T-helper 1 cell treated with Interleukin-12 subunit alpha and Interleukin-12 subunit beta and Interleukin-4 antibody, amounts not matched to agents 30 μg/mL and 1 μg/mL, for 36 hours (primary cell): ENCODE measurements at regions not wholly inside any gene's neighbourhood (a gene's known extent, or its start where the extent isn't known, plus 50 kb on each side); places are given as distances from the start of the nearest gene placed in this dataset.
"Not testable (repeated sequence)": the region's sequence is repeated elsewhere in the genome, so short reads cannot be mapped to it uniquely, and the experiment has no call there.

Experiments
- H3K27ac Mint-ChIP-seq: one replicate; pipeline ENCODE4 v1.8.0; 2021; ENCODE audit warnings: mild to moderate bottlenecking, mixed read lengths
- H3K27me3 Mint-ChIP-seq: one replicate; pipeline ENCODE4 v1.8.0; 2021; ENCODE audit warnings: low read depth, mixed read lengths
- H3K36me3 Mint-ChIP-seq: one replicate; pipeline ENCODE4 v1.8.0; 2021; ENCODE audit warnings: low read depth, mixed read lengths
- H3K4me1 Mint-ChIP-seq: one replicate; pipeline ENCODE4 v1.8.0; 2021; ENCODE audit warnings: low read depth, mixed read lengths
- H3K4me3 Mint-ChIP-seq: one replicate; pipeline ENCODE4 v1.8.0; 2021; ENCODE audit warnings: mild to moderate bottlenecking, moderate library complexity, mixed read lengths
- H3K9me3 Mint-ChIP-seq: one replicate; pipeline ENCODE4 v1.8.0; 2021; ENCODE audit warnings: mixed read lengths

DNA sequence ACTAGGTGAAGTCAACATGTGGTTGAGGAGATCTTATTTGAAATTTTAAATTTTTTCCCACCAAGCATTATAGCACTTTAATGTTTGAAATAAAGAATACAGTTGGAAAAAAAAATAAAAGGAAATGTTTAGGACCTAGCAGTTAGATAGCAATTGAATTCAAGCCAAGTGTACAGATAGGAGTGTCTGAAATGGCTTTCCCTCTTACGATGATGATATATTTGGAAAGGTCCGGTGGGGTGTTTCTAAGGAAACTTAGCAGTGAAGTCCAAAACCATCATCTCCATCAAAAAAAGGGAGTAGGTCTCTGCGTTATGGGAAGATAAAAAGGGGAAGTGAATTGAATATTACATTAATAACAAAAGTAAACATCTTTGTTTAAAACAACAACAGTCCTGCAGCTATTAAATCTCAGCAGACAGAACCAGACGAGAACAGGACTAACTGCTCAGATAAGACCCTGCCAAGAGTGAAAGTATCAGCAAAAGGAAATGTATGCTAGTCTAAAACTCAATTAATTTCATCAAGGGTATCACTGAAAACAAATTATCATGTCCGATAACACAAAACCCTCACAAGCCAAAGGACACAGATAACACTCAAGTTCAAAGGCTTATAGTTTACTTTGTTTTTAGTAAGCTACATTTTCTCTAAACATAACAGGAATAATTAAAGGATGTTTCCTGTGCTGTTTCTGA, 242.0 kb downstream of the BMP4 start:
- no peaks in the 10 kb centered on the region for H3K4me1 Mint-ChIP-seq
- H3K4me3 Mint-ChIP-seq = no peak overlapping the region
- no peak overlapping the region for H3K27ac Mint-ChIP-seq
- H3K36me3 Mint-ChIP-seq = no peaks in the 10 kb centered on the region
- H3K27me3 Mint-ChIP-seq = no peaks in the 10 kb centered on the region
- H3K9me3 Mint-ChIP-seq = no peaks in the 10 kb centered on the region

DNA sequence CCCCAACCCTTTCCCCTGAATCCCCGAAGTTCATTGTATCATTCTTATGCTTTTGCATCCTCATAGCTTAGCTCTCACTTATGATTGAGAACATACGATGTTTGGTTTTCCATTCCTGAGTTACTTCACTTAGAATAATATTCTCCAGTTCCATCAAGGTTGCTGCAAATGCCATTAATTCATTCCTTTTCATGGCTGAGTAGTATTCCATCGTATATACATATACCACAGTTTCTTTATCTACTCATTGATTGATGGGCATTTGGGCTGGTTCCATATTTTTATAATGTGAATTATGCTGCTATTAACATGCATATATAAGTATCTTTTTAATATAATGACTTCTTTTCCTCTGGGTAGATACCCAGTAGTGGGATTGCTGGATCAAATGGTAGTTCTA, 243.7 kb downstream of the BMP4 start:
- not testable (repeated sequence) for H3K27me3 Mint-ChIP-seq, H3K36me3 Mint-ChIP-seq, H3K27ac Mint-ChIP-seq, H3K4me3 Mint-ChIP-seq, H3K9me3 Mint-ChIP-seq, H3K4me1 Mint-ChIP-seq

DNA sequence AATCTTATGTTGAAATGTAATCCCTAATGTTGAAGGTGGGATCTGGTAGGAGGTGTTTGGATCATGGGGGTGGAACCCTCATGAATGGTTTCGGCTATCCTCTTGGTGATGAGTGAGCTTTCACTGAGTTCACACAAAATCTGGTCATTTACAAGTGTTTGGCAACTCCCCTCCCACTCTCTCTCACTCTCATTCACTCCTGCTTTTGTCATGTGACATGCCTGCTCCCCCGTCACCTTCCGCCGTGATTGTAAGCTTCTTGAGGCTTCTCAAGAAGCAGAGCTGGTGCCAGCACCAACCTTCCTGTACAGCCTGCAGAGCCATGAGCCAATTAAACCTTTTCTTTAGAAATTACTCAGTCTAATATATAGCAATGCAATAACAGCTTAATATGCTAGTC, 245.4 kb downstream of the BMP4 start:
- no peaks in the 10 kb centered on the region for H3K4me1 Mint-ChIP-seq
- no peak overlapping the region for H3K4me3 Mint-ChIP-seq
- H3K36me3 Mint-ChIP-seq = no peaks in the 10 kb centered on the region
- H3K27me3 Mint-ChIP-seq = no peaks in the 10 kb centered on the region
- peaks cover 9% of the 10 kb centered on the region for H3K9me3 Mint-ChIP-seq
- no peak overlapping the region for H3K27ac Mint-ChIP-seq

DNA sequence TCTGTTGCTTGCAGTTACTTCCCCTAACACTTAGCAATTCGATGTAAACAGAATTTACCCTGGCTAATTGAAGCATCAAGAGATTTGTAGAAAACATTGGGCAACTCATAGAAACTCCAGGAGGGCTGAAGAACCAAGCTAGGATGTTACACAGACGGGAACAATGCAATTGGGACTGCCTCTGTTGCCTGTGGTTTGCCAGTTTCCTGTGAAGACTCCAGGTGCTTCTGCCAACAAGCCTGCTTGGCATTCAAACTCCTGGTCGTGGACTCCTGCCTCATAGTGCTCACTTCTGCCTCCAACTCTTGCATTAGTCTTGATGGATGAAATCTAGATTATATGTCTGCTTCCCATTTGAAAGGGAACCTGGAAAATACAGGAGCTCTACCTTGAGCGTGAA, 246.0 kb downstream of the BMP4 start:
- H3K9me3 Mint-ChIP-seq = peaks cover 9% of the 10 kb centered on the region
- H3K36me3 Mint-ChIP-seq = no peaks in the 10 kb centered on the region
- no peak overlapping the region for H3K27ac Mint-ChIP-seq
- no peaks in the 10 kb centered on the region for H3K4me1 Mint-ChIP-seq
- no peaks in the 10 kb centered on the region for H3K27me3 Mint-ChIP-seq
- H3K4me3 Mint-ChIP-seq = no peak overlapping the region

DNA sequence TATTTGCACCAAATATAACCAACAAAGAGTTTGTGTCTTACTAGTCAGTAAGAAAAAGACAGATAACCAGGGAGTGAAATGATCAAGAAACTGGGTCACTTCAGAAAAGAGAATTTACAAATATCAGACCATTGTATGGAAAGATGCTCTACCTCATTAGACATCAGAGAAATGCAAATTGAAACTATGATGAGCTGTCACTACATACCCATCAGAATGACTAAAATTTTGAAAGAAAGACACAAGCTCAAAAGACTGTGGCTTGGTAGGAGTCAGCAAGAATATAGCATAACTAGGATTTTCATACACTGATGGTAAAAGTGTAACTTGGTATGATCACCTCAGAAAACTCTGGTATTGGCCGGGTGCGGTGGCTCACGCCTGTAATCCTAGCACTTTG, 247.2 kb downstream of the BMP4 start:
- H3K27me3 Mint-ChIP-seq = no peaks in the 10 kb centered on the region
- no peak overlapping the region for H3K27ac Mint-ChIP-seq
- no peaks in the 10 kb centered on the region for H3K36me3 Mint-ChIP-seq
- no peaks in the 10 kb centered on the region for H3K4me1 Mint-ChIP-seq
- H3K4me3 Mint-ChIP-seq = no peak overlapping the region
- H3K9me3 Mint-ChIP-seq = peaks cover 9% of the 10 kb centered on the region

DNA sequence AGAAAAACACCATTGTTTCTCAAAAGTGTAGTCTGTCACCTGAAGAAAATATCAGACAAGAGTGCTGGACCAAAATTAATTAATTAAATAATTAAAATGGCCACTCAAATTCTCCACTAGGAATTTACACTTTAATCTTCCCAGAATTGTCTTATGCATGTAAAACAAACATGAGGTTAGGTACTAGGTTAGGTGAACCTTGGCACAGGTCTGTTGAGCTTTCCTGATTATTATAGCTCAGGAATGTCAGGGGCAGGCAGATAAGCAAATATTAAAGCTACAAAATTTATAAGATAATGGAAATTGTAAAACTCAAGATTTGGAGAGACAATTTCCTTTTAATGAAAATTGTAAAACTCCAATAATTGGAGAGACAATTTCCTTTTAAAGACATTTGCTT, 253.2 kb downstream of the BMP4 start:
- Mint-ChIP-seq H3K4me3 (no peak overlapping the region), H3K9me3 (peaks cover 5% of the 10 kb centered on the region), H3K36me3 (no peaks in the 10 kb centered on the region), H3K27me3 (no peaks in the 10 kb centered on the region), H3K27ac (no peak overlapping the region), H3K4me1 (no peaks in the 10 kb centered on the region)

DNA sequence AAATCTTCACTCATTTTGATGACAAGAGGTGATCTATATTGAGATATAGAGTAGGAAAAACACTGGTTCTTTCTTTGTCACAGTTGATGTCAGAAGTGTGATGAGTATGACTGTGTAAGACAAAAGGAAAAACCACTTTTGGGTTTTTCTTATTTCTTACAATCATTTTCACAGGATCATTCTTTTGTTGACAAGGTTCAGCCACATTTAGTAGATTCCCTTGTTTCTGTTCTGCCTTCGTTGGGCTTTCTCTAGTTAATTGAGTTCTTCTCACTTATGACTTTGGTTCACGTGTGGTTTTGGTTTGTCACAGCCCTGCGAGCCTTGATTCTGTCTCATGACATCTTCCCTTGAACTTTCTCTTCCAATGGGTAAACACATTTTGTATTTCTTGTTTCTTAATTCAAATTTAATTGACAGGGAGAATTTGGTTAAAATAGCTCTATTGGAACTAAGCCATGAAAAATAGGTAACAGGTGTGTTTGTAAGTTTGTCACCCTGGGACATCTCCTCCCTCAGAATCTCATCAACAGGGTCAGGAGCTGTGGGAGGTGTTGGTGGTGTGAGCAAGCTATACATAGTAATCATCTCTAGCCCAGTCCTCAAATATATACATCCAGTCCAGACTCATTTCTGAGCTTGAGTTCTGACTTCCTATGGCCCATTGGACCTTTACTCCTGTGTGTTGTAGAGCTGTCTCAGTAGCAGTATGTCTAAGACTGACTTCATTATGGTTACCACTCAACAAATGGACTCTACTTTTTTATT, 255.3 kb downstream of the BMP4 start:
- Mint-ChIP-seq H3K27me3 (no peaks in the 10 kb centered on the region), H3K4me3 (no peak overlapping the region), H3K36me3 (no peaks in the 10 kb centered on the region), H3K4me1 (no peaks in the 10 kb centered on the region), H3K27ac (no peak overlapping the region), H3K9me3 (no peaks in the 10 kb centered on the region)

DNA sequence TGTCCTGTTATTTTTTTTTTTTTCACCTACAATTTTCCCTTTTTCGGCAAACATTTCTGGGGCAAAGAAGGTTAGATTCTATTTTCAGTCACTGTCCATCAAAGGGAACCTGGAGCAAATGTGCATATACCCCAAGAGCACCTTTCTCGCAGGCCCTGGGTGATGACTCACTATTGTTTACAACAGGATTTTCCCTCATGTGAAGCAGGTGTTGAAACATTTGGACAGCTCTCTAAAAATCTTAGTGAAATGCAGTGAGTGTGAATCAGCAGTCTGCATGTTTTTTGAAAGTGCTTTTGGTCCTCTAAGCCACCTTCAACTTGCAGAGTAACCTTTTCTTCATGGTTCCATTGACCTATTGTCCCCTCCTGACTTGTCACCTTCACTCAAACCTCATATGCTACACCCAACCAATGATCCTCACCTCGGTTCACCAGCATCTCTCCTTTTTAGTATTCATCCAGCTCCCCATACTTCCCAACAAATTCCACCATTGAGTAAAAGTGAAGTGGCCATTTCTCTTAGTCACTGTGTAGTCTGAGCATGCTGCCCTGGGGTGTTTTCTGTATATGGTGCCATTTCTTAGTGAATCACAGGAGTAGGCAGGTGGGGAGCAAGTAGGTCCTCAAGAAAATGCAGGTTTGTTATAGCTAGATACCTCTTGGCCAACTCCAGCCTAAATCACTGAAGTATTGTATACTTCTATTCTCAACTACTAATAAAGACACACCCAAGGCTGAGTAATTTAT, 260.2 kb downstream of the BMP4 start:
- Mint-ChIP-seq H3K27me3 (no peaks in the 10 kb centered on the region), H3K4me3 (no peak overlapping the region), H3K36me3 (no peaks in the 10 kb centered on the region), H3K27ac (no peak overlapping the region), H3K9me3 (peaks cover 8% of the 10 kb centered on the region), H3K4me1 (no peaks in the 10 kb centered on the region)

DNA sequence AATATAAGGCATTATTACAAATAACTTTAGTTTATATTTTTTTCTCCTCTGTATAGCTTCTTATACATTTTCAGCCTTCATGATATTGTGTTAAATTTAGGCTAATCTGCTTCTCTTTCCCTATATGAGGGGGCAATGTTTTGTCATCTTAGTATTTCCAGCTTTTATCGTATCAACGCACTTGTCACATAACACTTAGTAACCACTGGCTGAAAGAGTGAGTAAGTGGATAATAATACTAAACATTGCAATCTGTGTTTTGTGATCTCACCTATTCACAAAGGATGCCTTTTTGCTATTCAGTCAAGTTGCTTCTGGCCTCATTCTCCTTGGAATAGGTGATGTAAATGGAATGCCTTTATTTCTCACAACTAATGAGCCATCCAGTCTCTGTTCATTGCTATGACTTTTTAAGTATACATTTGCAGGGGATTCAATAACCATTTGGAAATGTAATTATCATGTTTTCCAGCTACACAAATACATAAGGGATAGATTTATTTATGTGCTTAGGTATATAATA, 260.9 kb downstream of the BMP4 start:
- Mint-ChIP-seq H3K27ac (no peak overlapping the region), H3K27me3 (no peaks in the 10 kb centered on the region), H3K9me3 (peaks cover 8% of the 10 kb centered on the region), H3K36me3 (no peaks in the 10 kb centered on the region), H3K4me3 (no peak overlapping the region), H3K4me1 (no peaks in the 10 kb centered on the region)

DNA sequence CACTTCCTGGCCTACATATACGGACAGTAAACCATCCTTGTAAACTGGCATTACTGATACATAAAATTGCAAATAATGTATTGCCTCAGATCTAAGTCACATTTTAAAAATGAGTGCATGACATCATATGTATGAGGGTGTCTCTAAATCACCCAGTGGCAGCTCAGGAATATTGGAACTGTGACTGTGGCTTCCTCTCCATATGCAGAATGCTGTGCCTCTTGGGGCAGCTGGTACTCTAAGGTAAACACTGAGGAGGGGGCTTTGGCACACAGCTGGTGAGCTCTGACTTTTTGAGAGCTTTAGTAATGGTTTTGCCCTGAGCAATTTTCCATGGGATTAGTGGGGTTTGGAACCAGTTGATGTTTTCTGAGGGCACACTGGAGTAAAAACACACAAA, 263.7 kb downstream of the BMP4 start:
- Mint-ChIP-seq H3K4me1 (no peaks in the 10 kb centered on the region), H3K27me3 (no peaks in the 10 kb centered on the region), H3K9me3 (peaks cover 8% of the 10 kb centered on the region), H3K4me3 (no peak overlapping the region), H3K27ac (no peak overlapping the region), H3K36me3 (no peaks in the 10 kb centered on the region)

DNA sequence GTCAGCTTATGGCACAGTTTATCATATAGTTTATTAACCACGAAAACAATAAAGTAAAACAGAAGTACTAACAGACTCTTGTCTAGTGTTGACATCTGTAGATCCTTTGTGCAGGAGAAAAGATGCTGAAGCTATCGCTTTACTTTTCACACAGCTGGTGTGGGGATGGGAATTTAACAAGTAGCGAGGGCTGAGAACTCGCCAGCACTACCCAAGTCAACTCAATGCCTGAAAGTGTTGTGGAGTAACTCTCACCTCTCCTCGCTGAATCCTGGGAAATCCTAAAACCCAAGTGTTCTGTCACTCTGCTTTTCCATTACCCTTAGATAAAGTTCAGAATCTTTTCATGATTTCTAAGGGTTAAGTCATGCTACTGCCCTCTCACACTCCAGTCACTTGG, 264.2 kb downstream of the BMP4 start:
- Mint-ChIP-seq H3K9me3 (peaks cover 8% of the 10 kb centered on the region), H3K27ac (no peak overlapping the region), H3K4me1 (no peaks in the 10 kb centered on the region), H3K4me3 (no peak overlapping the region), H3K27me3 (no peaks in the 10 kb centered on the region), H3K36me3 (no peaks in the 10 kb centered on the region)

DNA sequence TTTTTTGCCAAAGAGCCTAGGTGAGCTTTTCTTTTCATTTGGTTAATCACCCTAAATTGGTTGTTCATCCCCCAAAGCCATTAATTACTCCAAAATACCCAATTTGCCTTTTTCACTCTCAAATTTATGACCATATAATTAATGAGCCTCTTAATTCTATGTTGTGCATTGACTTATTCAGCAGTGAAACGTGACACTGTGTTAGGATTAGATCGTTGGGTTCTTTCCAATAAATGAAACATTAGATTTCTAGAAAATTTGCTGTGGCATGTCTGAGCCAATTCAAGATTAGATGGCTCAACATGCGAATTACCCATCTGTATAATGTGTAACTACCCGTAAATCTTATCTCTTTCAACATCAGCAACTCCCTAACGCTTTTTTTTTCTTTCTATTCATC, 273.4 kb downstream of the BMP4 start:
- Mint-ChIP-seq H3K36me3 (no peaks in the 10 kb centered on the region), H3K4me1 (no peaks in the 10 kb centered on the region), H3K9me3 (peaks cover 4% of the 10 kb centered on the region), H3K4me3 (no peak overlapping the region), H3K27me3 (no peaks in the 10 kb centered on the region), H3K27ac (no peak overlapping the region)

DNA sequence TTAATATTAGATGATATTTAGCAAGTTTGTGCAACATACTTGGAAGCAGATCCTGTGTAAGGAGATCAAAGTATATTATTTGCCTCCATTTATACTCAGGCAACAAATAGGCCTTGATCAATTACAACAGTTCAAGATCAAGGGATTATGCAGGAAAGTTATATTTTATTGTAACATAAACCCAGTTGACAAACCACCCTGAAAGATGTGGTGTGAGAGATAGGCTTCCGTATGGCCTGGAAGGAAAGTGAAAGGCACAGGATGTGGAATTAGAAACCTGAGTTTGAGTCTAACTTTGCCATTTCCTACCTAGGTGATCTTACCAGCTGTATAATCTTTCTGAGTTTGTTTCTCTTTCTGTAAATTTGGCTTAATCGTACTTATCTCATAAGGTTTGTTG, 284.1 kb downstream of the BMP4 start:
- Mint-ChIP-seq H3K4me3 (no peak overlapping the region), H3K27ac (no peak overlapping the region), H3K4me1 (no peaks in the 10 kb centered on the region), H3K27me3 (no peaks in the 10 kb centered on the region), H3K9me3 (peaks cover 11% of the 10 kb centered on the region), H3K36me3 (no peaks in the 10 kb centered on the region)

DNA sequence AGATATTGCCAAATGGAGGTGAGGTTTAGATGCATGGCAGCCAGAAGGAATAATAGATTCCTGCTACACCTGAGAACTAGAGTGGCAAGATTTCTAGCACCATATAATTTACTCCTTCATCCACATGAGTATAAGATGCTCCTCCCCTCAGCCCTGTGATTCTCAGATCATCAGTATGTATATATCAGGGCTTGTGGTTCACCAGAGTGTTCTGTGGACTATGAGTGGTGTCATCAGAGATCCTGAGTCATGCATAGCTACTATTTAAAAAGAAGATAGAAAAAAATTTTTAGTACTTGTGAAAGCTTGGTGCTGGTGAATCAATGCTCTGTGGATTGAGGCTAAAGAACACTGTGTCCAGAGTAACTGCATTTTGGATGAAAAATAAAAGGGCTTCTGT, 285.9 kb downstream of the BMP4 start:
- no peaks in the 10 kb centered on the region for H3K4me1 Mint-ChIP-seq
- H3K27ac Mint-ChIP-seq = no peak overlapping the region
- H3K36me3 Mint-ChIP-seq = no peaks in the 10 kb centered on the region
- peaks cover 4% of the 10 kb centered on the region for H3K9me3 Mint-ChIP-seq
- no peaks in the 10 kb centered on the region for H3K27me3 Mint-ChIP-seq
- H3K4me3 Mint-ChIP-seq = no peak overlapping the region

DNA sequence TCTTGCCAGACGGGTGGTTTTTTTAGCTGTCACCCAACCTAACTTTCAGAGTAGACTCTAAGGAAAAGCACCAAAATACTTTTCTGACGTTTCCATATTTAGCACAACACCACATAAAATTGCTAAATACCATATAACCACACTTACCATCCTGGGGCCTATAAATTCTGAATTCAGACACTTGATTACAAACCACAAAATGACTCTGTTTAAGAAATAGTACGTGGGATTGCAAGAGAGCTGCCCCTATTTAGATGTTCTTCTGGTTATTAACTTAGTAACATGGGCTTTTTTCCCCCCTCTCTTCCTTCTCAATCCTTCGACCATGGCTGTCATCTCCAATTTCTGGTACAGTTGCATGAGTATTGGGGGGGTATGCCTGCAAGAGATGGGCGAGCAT, 287.7 kb downstream of the BMP4 start:
- Mint-ChIP-seq H3K36me3 (no peaks in the 10 kb centered on the region), H3K4me1 (no peaks in the 10 kb centered on the region), H3K4me3 (no peak overlapping the region), H3K27me3 (no peaks in the 10 kb centered on the region), H3K27ac (no peak overlapping the region), H3K9me3 (peaks cover 4% of the 10 kb centered on the region)
